Calu3 (cell line): ENCODE measurements at regions not wholly inside any gene's neighbourhood (a gene's known extent, or its start where the extent isn't known, plus 50 kb on each side); places are given as distances from the start of the nearest gene placed in this dataset.

Source experiments
- BruUV-seq: library from RNA; stranded (reverse); fragments of 400-500 nt; replicated peaks from 2 replicates; lab custom pipeline; 2021; lab: Mats Ljungman, UMichigan
- CTCF ChIA-PET: fragments of 300-600 bp; sonication (Branson Sonifier 250); formaldehyde crosslinking; loops from one replicate; lab custom pipeline; 2022; ENCODE audit warnings: antibody characterized with exemption; lab: Charles Lee
- DNase-seq: peaks from one replicate; pipeline ENCODE4 v3.0.0; 2022
- H3K27ac Mint-ChIP-seq: one replicate; pipeline ENCODE4 v1.8.0; 2022; ENCODE audit warnings: mixed read lengths; ENCODE audit not compliant: unreplicated experiment
- H3K27me3 Mint-ChIP-seq: one replicate; pipeline ENCODE4 v1.8.0; 2022; ENCODE audit warnings: mixed read lengths; ENCODE audit not compliant: unreplicated experiment
- H3K36me3 Mint-ChIP-seq: one replicate; pipeline ENCODE4 v1.8.0; 2022; ENCODE audit warnings: mild to moderate bottlenecking, moderate library complexity, mixed read lengths; ENCODE audit not compliant: insufficient read depth, unreplicated experiment
- H3K4me1 Mint-ChIP-seq: one replicate; pipeline ENCODE4 v1.8.0; 2022; ENCODE audit warnings: mild to moderate bottlenecking, low read depth, mixed read lengths; ENCODE audit not compliant: unreplicated experiment
- H3K4me3 Mint-ChIP-seq: one replicate; pipeline ENCODE4 v1.8.0; 2022; ENCODE audit warnings: mild to moderate bottlenecking, low read depth, moderate library complexity, mixed read lengths; ENCODE audit not compliant: unreplicated experiment
- H3K9me3 Mint-ChIP-seq: one replicate; pipeline ENCODE4 v1.8.0; 2022; ENCODE audit warnings: low read depth, mixed read lengths; ENCODE audit not compliant: unreplicated experiment
- CTCF ChIP-seq: fragments of 200-600 bp; IDR thresholded peaks from one replicate; pipeline ENCODE4 v1.8.0; 2022; ENCODE audit warnings: antibody characterized with exemption; ENCODE audit not compliant: unreplicated experiment
- intact Hi-C: fragments of 100-400 bp; cut with micrococcal nuclease; formaldehyde crosslinking; loops from one replicate; pipeline ENCODE4 v1.10.0; 2022; ENCODE audit not compliant: unreplicated experiment

GRCh38 chr16:79297805-79298204 is 302.7 kb downstream of the MAF start:
- Mint-ChIP-seq H3K9me3 (peaks cover 3% of the 10 kb centered on the region), H3K4me1 (no peaks in the 10 kb centered on the region), H3K36me3 (no peaks in the 10 kb centered on the region), H3K27me3 (peaks cover 8% of the 10 kb centered on the region), H3K4me3 (no peak overlapping the region), H3K27ac (no peak overlapping the region)
- TF ChIP-seq CTCF: no peak
- CTCF ChIA-PET: no interaction called here
- intact Hi-C loops: no loop called here
- DNase-seq: no peak
- no TSS peak for BruUV-seq

- TF ChIP-seq CTCF: no peak
- DNase-seq: no peak
- intact Hi-C loops: no loop called here
- Mint-ChIP-seq H3K9me3 (peaks cover 3% of the 10 kb centered on the region), H3K27me3 (peaks cover 6% of the 10 kb centered on the region), H3K36me3 (no peaks in the 10 kb centered on the region), H3K27ac (no peak overlapping the region), H3K4me3 (no peak overlapping the region), H3K4me1 (no peaks in the 10 kb centered on the region)
- CTCF ChIA-PET: no interaction called here
- no TSS peak for BruUV-seq
Observed at GRCh38 chr16:79297296-79297695, 303.2 kb downstream of the MAF start.

GRCh38 chr16:79296491-79296890 is 304.0 kb downstream of the MAF start:
- H3K27ac Mint-ChIP-seq: no peak overlapping the region
- CTCF ChIA-PET: no interaction called here
- BruUV-seq: no TSS peak
- no peak overlapping the region for H3K4me3 Mint-ChIP-seq
- no peak for TF ChIP-seq CTCF
- no peaks in the 10 kb centered on the region for H3K4me1 Mint-ChIP-seq
- no peak for DNase-seq
- H3K27me3 Mint-ChIP-seq: peaks cover 11% of the 10 kb centered on the region
- peaks cover 3% of the 10 kb centered on the region for H3K9me3 Mint-ChIP-seq
- intact Hi-C loops: no loop called here
- H3K36me3 Mint-ChIP-seq: no peaks in the 10 kb centered on the region

- Mint-ChIP-seq H3K9me3 (peaks cover 3% of the 10 kb centered on the region), H3K27ac (no peak overlapping the region), H3K36me3 (no peaks in the 10 kb centered on the region), H3K27me3 (peaks cover 15% of the 10 kb centered on the region), H3K4me3 (no peak overlapping the region), H3K4me1 (no peaks in the 10 kb centered on the region)
- intact Hi-C loops: no loop called here
- CTCF ChIA-PET: no interaction called here
- DNase-seq: no peak
- TF ChIP-seq CTCF: no peak
- BruUV-seq: no TSS peak
Observed at GRCh38 chr16:79295746-79296145, 304.8 kb downstream of the MAF start.
